CD4-positive, CD25-positive, alpha-beta regulatory T cell (primary cell): ENCODE measurements at regions not wholly inside any gene's neighbourhood (a gene's known extent, or its start where the extent isn't known, plus 50 kb on each side); places are given as distances from the start of the nearest gene placed in this dataset.
A peak's percentile ranks its signal among the peaks of the same experiment; 100 is the strongest.

ENCODE experiments used
- ATAC-seq, 2 donors: fragments of 150-1000 bp; cut with Tn5 transposase; one replicate each; pipeline ENCODE4 v1.10.0; 2021; ENCODE audit warnings: low read depth in 2 of 2, moderate number of reproducible peaks in 2 of 2, moderate library complexity in 1 of 2
- DNase-seq, 3 donors: peaks; one replicate each; pipeline versions ENCODE4 v3.0.0 to v3.0.0-alpha.2; 2012 to 2022; ENCODE audit warnings: mixed read lengths in 1 of 3
- H3K27ac ChIP-seq: one replicate; pipeline ENCODE4 v1.7.0; 2013; ENCODE audit warnings: mild to moderate bottlenecking, low read length; ENCODE audit not compliant: insufficient read depth, poor library complexity, severe bottlenecking
- H3K27me3 ChIP-seq: one replicate; pipeline ENCODE4 v1.7.0; 2013; ENCODE audit warnings: low read length; ENCODE audit not compliant: control insufficient read depth, insufficient read depth
- H3K36me3 ChIP-seq: one replicate; pipeline ENCODE4 v1.7.0; 2013; ENCODE audit warnings: mild to moderate bottlenecking, low read length, moderate library complexity; ENCODE audit not compliant: control insufficient read depth, insufficient read depth
- H3K4me1 ChIP-seq: 2 replicates; pipeline ENCODE4 v1.7.0; 2013; ENCODE audit warnings: mild to moderate bottlenecking, low read length; ENCODE audit not compliant: insufficient read depth, control insufficient read depth, poor library complexity, severe bottlenecking
- H3K4me3 ChIP-seq: one replicate; pipeline ENCODE4 v1.7.0; 2013; ENCODE audit warnings: low read depth, mild to moderate bottlenecking, low read length, moderate library complexity
- H3K9me3 ChIP-seq, 2 experiments: 1 replicate in 1 of 2; 2 replicates in 1 of 2; pipeline ENCODE4 v1.7.0; 2013; ENCODE audit warnings: low read length in 2 of 2, mild to moderate bottlenecking in 1 of 2, moderate library complexity in 1 of 2; ENCODE audit not compliant: control insufficient read depth in 2 of 2
- H3K27ac Mint-ChIP-seq, 3 donors: one replicate each; pipeline ENCODE4 v1.8.0; 2020 to 2022; ENCODE audit warnings: mild to moderate bottlenecking in 3 of 3, mixed read lengths in 3 of 3, moderate library complexity in 2 of 3
- H3K27me3 Mint-ChIP-seq: one replicate; pipeline ENCODE4 v1.8.0; 2022; ENCODE audit warnings: mild to moderate bottlenecking, mixed read lengths
- H3K36me3 Mint-ChIP-seq: one replicate; pipeline ENCODE4 v1.8.0; 2020; ENCODE audit warnings: mixed read lengths
- H3K4me1 Mint-ChIP-seq, 4 donors: one replicate each; pipeline ENCODE4 v1.8.0; 2020 to 2022; ENCODE audit warnings: mixed read lengths in 4 of 4, mild to moderate bottlenecking in 1 of 4
- H3K4me3 Mint-ChIP-seq, 4 donors: one replicate each; pipeline ENCODE4 v1.8.0; 2020 to 2022; ENCODE audit warnings: mild to moderate bottlenecking in 4 of 4, mixed read lengths in 4 of 4, moderate library complexity in 3 of 4
- H3K9me3 Mint-ChIP-seq, 7 donors: one replicate each; pipeline ENCODE4 v1.8.0; 2020 to 2022; ENCODE audit warnings: mixed read lengths in 7 of 7, mild to moderate bottlenecking in 3 of 7, moderate library complexity in 2 of 7

DNA sequence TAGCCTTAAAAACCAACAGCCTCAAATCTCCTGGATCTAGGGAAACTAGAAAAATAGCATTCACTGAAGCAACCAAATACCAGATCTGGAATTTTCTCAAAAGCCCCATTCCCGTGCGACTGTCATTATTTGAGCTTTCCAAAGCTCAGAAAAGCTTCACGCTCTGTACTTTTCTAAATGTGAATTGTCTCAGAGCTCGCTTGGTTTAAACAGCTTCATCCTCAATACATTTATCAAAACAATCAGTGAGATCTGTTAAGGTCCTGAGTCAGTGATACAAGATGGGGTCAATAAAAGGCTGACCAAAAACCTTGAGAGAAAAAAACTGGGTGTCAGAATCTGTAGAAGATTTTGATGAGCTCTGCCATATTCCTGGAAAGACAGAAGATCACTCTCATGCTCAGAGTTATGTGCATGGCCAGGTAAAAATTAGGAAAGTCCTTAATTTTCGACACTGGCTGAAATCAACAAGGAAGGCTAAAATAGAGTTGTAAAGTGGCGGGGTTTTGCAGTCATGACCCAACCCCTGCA lies 60.2 kb upstream of the VPREB1 start:
- Mint-ChIP-seq H3K27me3 (peaks cover 30% of the 10 kb centered on the region), H3K36me3 (no peaks in the 10 kb centered on the region), H3K4me1 (no peaks in the 10 kb centered on the region), H3K4me3 (peak overlapping the region in 1 of 4 donors; percentile 77), H3K9me3 (peaks cover 0 to 2% (median 0%) of the 10 kb centered on the region in 7 donors), H3K27ac (no peak overlapping the region)
- DNase-seq (no peak), ATAC-seq (no peak)
- Histone ChIP-seq H3K27ac (no peak overlapping the region), H3K4me1 (no peaks in the 10 kb centered on the region), H3K36me3 (no peaks in the 10 kb centered on the region), H3K27me3 (peaks cover 27% of the 10 kb centered on the region), H3K9me3 (no peaks in the 10 kb centered on the region), H3K4me3 (no peak overlapping the region)

DNA sequence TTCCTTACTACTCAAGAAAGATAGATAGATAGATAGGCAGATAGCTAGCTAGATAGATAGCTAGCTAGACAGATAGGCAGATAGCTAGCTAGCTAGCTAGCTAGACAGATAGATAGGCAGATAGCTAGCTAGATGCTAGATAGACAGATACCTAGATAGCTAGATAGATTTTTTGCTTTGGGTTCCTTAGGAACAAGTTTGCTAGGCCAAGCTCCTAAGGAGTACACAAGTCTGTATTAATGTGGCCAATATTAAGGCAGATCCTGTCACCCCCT lies 61.7 kb upstream of the VPREB1 start:
- Histone ChIP-seq H3K27me3 (peaks cover 27% of the 10 kb centered on the region), H3K27ac (no peak overlapping the region), H3K4me1 (no peaks in the 10 kb centered on the region), H3K36me3 (no peaks in the 10 kb centered on the region), H3K4me3 (no peak overlapping the region), H3K9me3 (no peaks in the 10 kb centered on the region)
- no peak overlapping the region for H3K27ac Mint-ChIP-seq
- no peaks in the 10 kb centered on the region for H3K9me3 Mint-ChIP-seq
- H3K4me3 Mint-ChIP-seq = no peak overlapping the region
- no peaks in the 10 kb centered on the region for H3K36me3 Mint-ChIP-seq
- peaks cover 30% of the 10 kb centered on the region for H3K27me3 Mint-ChIP-seq
- no peaks in the 10 kb centered on the region for H3K4me1 Mint-ChIP-seq
- ATAC-seq (no peak), DNase-seq (no peak)

DNA sequence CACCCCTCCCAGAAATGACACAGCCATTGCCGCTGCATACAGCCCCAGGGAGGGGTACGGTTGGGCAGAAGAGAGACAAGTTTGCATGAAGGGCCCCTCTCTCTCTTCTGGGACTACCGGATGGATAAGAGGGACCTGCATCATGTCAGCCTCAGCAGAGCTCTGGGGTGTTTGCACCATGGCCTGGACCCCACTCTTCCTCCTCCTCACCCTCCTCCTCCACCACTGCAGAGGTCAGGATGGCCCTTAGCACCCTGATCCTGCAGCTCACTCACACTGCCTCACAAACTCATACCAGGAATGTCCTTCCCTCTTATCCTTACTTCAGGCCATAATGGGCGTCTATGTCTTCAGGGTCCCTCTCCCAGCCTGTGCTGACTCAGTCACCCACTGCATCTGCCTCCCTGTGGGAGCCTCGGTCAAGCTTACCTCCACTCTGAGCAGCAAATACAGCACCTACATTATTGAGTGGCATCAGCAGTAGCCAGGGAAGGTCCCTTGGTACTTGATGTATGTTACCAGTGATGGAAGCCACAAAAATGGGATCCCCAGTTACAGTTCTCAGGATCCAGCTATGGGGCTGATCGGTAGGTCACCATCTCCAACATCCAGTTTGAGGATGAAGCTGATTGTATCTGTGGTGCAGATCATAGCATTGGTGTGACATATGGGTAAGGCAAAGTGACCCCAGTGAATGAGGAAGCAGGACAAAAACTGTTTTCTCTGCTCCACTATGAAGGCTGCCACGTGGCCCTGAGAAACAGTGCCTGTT lies 62.2 kb upstream of the VPREB1 start:
- H3K9me3 Mint-ChIP-seq = no peaks in the 10 kb centered on the region
- Histone ChIP-seq H3K36me3 (no peaks in the 10 kb centered on the region), H3K27me3 (peaks cover 27% of the 10 kb centered on the region), H3K4me3 (no peak overlapping the region), H3K27ac (no peak overlapping the region), H3K9me3 (no peaks in the 10 kb centered on the region), H3K4me1 (no peaks in the 10 kb centered on the region)
- H3K36me3 Mint-ChIP-seq = no peaks in the 10 kb centered on the region
- peaks cover 29% of the 10 kb centered on the region for H3K27me3 Mint-ChIP-seq
- DNase-seq (no peak), ATAC-seq (no peak)
- no peak overlapping the region for H3K4me3 Mint-ChIP-seq
- no peaks in the 10 kb centered on the region for H3K4me1 Mint-ChIP-seq
- H3K27ac Mint-ChIP-seq = no peak overlapping the region

DNA sequence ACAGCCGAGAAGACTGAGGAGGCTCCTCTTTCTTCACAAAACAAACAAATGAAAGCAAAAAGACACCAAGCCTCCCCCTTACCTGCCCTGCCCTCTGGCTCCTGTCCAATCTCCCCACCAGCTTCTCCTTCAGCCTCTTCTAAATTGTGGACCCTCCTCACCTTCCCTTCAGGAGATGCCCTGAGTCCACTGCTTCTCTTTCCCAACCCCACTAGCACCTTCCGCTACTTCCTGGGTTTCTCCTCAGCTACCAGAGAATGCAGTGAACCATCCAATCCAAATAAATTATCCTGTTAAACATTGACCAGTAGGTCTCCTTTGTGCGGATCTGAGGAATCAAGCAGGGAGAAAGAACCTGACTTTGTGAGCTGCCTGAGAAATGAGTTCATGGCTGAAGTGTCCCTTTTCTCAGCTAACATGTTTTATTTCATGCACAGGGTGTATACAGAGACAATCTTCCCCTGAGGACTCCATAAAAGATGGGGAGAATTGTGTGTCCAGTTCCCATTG lies 63.2 kb upstream of the VPREB1 start:
- Mint-ChIP-seq H3K36me3 (no peaks in the 10 kb centered on the region), H3K27me3 (peaks cover 24% of the 10 kb centered on the region), H3K4me3 (no peak overlapping the region), H3K27ac (no peak overlapping the region), H3K4me1 (no peaks in the 10 kb centered on the region), H3K9me3 (no peaks in the 10 kb centered on the region)
- no peaks in the 10 kb centered on the region for H3K4me1 ChIP-seq
- H3K9me3 ChIP-seq = no peaks in the 10 kb centered on the region
- H3K27ac ChIP-seq = no peak overlapping the region
- ATAC-seq = no peak
- DNase-seq = no peak
- H3K36me3 ChIP-seq = no peaks in the 10 kb centered on the region
- H3K27me3 ChIP-seq = peaks cover 25% of the 10 kb centered on the region
- H3K4me3 ChIP-seq = no peak overlapping the region

DNA sequence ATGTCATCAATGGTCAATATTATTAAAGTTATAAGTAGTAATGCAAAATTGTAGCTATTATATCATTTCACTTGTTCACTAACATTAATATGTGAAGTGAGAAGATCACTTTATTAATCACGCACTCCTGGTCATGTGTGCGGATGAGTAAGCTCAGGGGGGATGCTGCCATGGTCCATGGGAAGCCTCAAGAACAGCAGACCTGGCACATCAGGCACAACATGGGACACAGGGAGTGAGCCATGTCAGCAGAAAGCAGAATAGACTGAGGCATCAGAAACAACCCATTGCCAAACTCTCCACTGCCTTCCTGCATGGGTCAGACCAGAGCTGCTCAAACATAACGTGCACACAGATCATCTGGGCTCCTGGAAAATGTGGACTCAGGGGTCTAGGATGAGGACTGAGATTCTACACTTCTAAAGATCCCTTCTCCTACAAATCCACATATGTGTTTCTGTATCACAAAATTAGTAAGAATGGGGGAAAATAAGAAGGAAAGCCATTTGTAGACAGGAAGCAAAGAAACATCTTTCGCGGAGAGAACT lies 63.8 kb upstream of the VPREB1 start:
- Histone ChIP-seq H3K9me3 (no peaks in the 10 kb centered on the region), H3K4me1 (no peaks in the 10 kb centered on the region), H3K36me3 (no peaks in the 10 kb centered on the region), H3K27ac (no peak overlapping the region), H3K4me3 (no peak overlapping the region), H3K27me3 (peaks cover 19% of the 10 kb centered on the region)
- H3K36me3 Mint-ChIP-seq = no peaks in the 10 kb centered on the region
- H3K4me3 Mint-ChIP-seq = no peak overlapping the region
- H3K4me1 Mint-ChIP-seq = no peaks in the 10 kb centered on the region
- DNase-seq = no peak
- H3K9me3 Mint-ChIP-seq = no peaks in the 10 kb centered on the region
- H3K27ac Mint-ChIP-seq = no peak overlapping the region
- no peak for ATAC-seq
- peaks cover 23% of the 10 kb centered on the region for H3K27me3 Mint-ChIP-seq

DNA sequence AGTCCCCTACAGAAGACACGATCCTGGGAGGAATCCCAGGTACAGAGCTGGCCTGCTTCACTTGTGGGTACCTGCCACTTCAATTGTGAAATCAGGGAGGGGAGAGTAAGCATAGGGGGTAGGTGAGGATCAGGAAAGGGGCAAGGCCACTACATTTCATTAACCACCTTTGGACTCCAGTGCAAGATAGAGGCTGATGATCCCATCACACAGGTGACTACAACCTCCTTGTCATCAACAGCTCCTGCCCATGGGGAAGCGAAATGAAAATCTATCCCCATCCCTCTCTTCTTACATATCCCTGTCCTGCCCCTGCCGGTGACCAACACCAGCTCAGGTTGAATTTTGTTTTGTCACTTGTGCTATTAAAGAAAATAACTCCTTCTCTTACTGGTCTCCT lies 64.7 kb upstream of the VPREB1 start:
- ATAC-seq = no peak
- Histone ChIP-seq H3K4me3 (no peak overlapping the region), H3K9me3 (no peaks in the 10 kb centered on the region), H3K4me1 (no peaks in the 10 kb centered on the region), H3K27ac (no peak overlapping the region), H3K36me3 (no peaks in the 10 kb centered on the region), H3K27me3 (peaks cover 19% of the 10 kb centered on the region)
- H3K9me3 Mint-ChIP-seq = no peaks in the 10 kb centered on the region
- no peak overlapping the region for H3K27ac Mint-ChIP-seq
- H3K4me1 Mint-ChIP-seq = no peaks in the 10 kb centered on the region
- no peak overlapping the region for H3K4me3 Mint-ChIP-seq
- no peaks in the 10 kb centered on the region for H3K36me3 Mint-ChIP-seq
- H3K27me3 Mint-ChIP-seq = peaks cover 22% of the 10 kb centered on the region
- no peak for DNase-seq

DNA sequence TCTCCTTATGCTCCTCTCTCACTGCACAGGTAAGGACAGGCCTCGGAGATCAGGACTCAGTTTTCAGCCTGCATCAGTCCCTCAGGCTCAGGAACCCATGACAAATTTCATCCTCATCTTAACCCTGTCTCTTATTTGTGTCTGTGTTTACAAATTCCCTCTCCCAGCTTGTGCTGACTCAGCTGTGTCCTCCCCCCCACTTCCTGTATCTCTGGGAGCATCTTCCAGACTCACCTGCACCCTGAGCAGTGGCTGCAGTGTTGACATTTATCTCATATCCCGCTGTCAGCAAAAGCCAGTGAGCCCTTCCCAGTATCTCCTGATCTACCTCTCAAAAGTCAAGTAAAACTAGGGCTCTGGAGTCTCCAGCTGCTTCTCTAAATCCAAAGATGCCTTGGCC lies 65.6 kb upstream of the VPREB1 start:
- H3K27me3 Mint-ChIP-seq = peaks cover 18% of the 10 kb centered on the region
- Histone ChIP-seq H3K4me3 (no peak overlapping the region), H3K27ac (no peak overlapping the region), H3K27me3 (peaks cover 12% of the 10 kb centered on the region), H3K36me3 (no peaks in the 10 kb centered on the region), H3K9me3 (no peaks in the 10 kb centered on the region), H3K4me1 (no peaks in the 10 kb centered on the region)
- H3K36me3 Mint-ChIP-seq = no peaks in the 10 kb centered on the region
- no peak for DNase-seq
- no peak overlapping the region for H3K27ac Mint-ChIP-seq
- H3K4me3 Mint-ChIP-seq = no peak overlapping the region
- H3K9me3 Mint-ChIP-seq = no peaks in the 10 kb centered on the region
- ATAC-seq = no peak
- no peaks in the 10 kb centered on the region for H3K4me1 Mint-ChIP-seq
